Endothelial cell of umbilical vein (primary cell): ENCODE measurements at regions not wholly inside any gene's neighbourhood (a gene's known extent, or its start where the extent isn't known, plus 50 kb on each side); places are given as distances from the start of the nearest gene placed in this dataset.

ENCODE experiments used
- EZH2 ChIP-seq: IDR thresholded peaks from 2 replicates; pipeline ENCODE4 v1.6.1; 2012; ENCODE audit warnings: borderline replicate concordance, low read depth, mild to moderate bottlenecking, moderate library complexity, low read length, inconsistent platforms; ENCODE audit not compliant: severe bottlenecking
- FOS ChIP-seq: IDR thresholded peaks from 2 replicates; pipeline ENCODE4 v1.6.1; 2011; ENCODE audit warnings: mild to moderate bottlenecking, low read length, moderate library complexity, borderline replicate concordance; ENCODE audit not compliant: insufficient read depth
- GATA2 ChIP-seq: IDR thresholded peaks from 2 replicates; pipeline ENCODE4 v1.7.0; 2011; ENCODE audit warnings: low read depth, mild to moderate bottlenecking, moderate library complexity, mixed read lengths, low read length; ENCODE audit not compliant: insufficient read length, insufficient read depth
- JUN ChIP-seq: IDR thresholded peaks from 2 replicates; pipeline ENCODE4 v1.6.1; 2011; ENCODE audit warnings: borderline replicate concordance, low read depth; ENCODE audit not compliant: insufficient read length, insufficient read depth
- MYC ChIP-seq: IDR thresholded peaks from one replicate; pipeline ENCODE4 v1.6.1; 2011; ENCODE audit warnings: mild to moderate bottlenecking, low read depth, low read length
- POLR2A ChIP-seq: IDR thresholded peaks from 2 replicates; pipeline ENCODE4 v1.6.1; 2012; ENCODE audit warnings: low read depth, mild to moderate bottlenecking, control low read depth, low read length
- POLR2AphosphoS5 ChIP-seq: IDR thresholded peaks from 2 replicates; pipeline ENCODE4 v1.6.1; 2012; ENCODE audit warnings: low read depth, mild to moderate bottlenecking, control low read depth, low read length, moderate library complexity; ENCODE audit not compliant: insufficient read depth
- TF ChIP-seq, protein P1 (sequence below), 2 donors: IDR thresholded peaks; 1 replicate in 1 of 2; 2 replicates in 1 of 2; pipeline ENCODE4 v1.5.1; 2011; ENCODE audit warnings: low read length in 2 of 2, mild to moderate bottlenecking in 2 of 2, moderate library complexity in 2 of 2, control low read depth in 1 of 2, inconsistent platforms in 1 of 2, low read depth in 1 of 2; ENCODE audit not compliant: insufficient read depth in 1 of 2; ENCODE audit errors: extremely low read depth in 1 of 2
- TF ChIP-seq, protein P2 (sequence below): IDR thresholded peaks from 2 replicates; pipeline ENCODE4 v1.6.1; 2011; ENCODE audit not compliant: insufficient read depth, insufficient read length

DNA sequence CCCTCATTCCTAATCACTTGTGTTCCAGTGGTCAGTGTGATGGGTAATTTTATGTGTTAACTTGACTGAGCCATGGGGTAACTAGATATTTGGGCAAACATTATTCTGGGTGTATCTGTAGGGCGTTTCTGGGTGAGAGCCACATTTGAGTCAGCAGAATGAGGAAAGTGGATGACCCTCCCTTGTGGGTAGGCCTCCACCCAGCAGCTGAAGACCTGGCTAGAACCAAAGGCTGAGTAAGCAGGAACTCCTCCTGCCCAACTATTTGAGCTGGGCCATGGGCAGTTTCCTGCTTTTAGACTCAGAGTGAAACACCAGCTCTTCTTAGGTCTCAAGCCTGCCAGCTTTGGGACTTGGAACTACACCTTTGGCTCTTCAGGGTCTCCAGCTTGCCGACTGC, 141.8 kb downstream of the ACKR3 start:
- TF ChIP-seq, protein P1, sequence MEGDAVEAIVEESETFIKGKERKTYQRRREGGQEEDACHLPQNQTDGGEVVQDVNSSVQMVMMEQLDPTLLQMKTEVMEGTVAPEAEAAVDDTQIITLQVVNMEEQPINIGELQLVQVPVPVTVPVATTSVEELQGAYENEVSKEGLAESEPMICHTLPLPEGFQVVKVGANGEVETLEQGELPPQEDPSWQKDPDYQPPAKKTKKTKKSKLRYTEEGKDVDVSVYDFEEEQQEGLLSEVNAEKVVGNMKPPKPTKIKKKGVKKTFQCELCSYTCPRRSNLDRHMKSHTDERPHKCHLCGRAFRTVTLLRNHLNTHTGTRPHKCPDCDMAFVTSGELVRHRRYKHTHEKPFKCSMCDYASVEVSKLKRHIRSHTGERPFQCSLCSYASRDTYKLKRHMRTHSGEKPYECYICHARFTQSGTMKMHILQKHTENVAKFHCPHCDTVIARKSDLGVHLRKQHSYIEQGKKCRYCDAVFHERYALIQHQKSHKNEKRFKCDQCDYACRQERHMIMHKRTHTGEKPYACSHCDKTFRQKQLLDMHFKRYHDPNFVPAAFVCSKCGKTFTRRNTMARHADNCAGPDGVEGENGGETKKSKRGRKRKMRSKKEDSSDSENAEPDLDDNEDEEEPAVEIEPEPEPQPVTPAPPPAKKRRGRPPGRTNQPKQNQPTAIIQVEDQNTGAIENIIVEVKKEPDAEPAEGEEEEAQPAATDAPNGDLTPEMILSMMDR (IDR thresholded peaks at IDR 0.05; ENCODE audit: extremely low read depth in 1 of 2, insufficient read depth in 1 of 2, low read depth in 1 of 2, low read length in 2 of 2): no peak
- TF ChIP-seq POLR2A: no peak
- no peak for TF ChIP-seq EZH2
- no peak for TF ChIP-seq GATA2
- no peak for TF ChIP-seq POLR2AphosphoS5
- TF ChIP-seq, protein P2, sequence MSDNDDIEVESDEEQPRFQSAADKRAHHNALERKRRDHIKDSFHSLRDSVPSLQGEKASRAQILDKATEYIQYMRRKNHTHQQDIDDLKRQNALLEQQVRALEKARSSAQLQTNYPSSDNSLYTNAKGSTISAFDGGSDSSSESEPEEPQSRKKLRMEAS: no peak
- TF ChIP-seq FOS: no peak
- no peak for TF ChIP-seq MYC
- TF ChIP-seq JUN: no peak
